ENCODE measurements at regions not wholly inside any gene's neighbourhood (a gene's known extent, or its start where the extent isn't known, plus 50 kb on each side); places are given as distances from the start of the nearest gene placed in this dataset.

DNA sequence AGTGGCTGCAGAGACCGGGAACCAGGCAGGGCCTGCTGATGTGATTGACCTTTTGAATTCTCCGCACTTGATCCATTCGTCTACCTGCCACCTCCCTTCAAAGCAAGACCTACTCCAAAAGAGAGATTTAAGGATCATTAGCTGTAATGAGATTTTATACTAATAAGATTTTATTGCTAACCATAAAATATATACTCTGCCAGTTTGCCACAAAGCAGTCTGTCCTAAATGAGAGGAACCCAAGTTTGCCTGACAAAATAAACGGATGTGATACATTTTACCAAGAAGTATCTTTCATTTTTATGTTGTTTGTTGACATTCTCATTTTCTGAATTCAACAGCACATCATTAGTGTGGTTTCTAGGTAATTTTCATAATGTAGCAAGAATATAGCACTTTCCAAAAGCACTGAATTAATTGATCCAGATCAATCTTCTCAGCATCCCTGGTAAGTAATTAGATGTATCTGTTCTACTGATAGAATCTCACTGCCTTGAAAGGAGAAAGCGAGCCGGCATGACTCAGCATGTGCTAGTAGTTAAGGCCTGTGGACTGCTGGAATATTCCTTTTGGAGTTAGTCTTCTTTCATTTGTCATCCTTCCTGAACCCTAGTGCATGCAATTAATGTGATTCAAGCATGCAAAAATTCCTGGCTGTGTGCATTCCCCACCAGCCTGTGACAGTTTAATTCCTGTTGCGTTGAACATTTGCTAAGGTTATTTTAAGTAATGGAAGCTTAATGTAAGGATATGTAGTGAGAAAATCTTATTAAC, 128.5 kb downstream of the ARL6IP6 start:
- TF ChIP-seq, protein P1, sequence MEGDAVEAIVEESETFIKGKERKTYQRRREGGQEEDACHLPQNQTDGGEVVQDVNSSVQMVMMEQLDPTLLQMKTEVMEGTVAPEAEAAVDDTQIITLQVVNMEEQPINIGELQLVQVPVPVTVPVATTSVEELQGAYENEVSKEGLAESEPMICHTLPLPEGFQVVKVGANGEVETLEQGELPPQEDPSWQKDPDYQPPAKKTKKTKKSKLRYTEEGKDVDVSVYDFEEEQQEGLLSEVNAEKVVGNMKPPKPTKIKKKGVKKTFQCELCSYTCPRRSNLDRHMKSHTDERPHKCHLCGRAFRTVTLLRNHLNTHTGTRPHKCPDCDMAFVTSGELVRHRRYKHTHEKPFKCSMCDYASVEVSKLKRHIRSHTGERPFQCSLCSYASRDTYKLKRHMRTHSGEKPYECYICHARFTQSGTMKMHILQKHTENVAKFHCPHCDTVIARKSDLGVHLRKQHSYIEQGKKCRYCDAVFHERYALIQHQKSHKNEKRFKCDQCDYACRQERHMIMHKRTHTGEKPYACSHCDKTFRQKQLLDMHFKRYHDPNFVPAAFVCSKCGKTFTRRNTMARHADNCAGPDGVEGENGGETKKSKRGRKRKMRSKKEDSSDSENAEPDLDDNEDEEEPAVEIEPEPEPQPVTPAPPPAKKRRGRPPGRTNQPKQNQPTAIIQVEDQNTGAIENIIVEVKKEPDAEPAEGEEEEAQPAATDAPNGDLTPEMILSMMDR (IDR thresholded peaks at IDR 0.05) = no peak
- TF ChIP-seq POLR2A (IDR thresholded peaks at IDR 0.05) = no peak
